Stimulated activated CD4-positive, alpha-beta T cell treated with anti-CD3 and anti-CD28 coated beads, TNF-alpha, amount 100 ng/mL, for 4 hours (primary cell): ENCODE measurements at regions not wholly inside any gene's neighbourhood (a gene's known extent, or its start where the extent isn't known, plus 50 kb on each side); places are given as distances from the start of the nearest gene placed in this dataset.
"Not testable (repeated sequence)": the region's sequence is repeated elsewhere in the genome, so short reads cannot be mapped to it uniquely, and the experiment has no call there.

Experiments
- DNase-seq, 3 experiments: peaks; one replicate each; pipeline ENCODE4 v3.0.0-alpha.2; 2020; ENCODE audit warnings: low read depth in 3 of 3

DNA sequence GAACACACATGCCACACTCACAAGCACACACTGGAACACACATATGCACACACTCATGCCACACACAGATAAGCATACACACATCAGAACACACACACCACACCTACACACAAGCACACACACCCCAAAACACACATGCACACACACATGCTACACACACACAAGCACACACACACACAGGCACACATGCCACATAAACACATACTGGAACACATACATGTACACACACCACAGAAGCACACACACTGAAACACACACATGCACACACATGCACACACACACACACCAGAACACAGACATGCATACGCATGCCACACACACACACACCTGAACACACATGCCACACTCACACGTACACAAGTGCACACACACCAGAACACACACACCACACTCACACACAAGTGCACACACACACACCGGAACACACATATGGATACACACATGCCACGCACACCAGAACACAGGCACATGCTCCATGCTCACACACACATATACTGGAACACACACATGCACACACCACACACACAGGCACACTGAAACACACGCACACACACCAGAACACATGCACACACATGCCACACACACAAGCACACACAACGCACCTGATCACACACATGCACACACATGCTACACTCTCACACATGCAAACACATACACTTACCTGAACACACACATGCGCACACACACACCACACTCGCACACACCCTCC is 78.0 kb upstream of the IRX4 start:
- no peak for DNase-seq

DNA sequence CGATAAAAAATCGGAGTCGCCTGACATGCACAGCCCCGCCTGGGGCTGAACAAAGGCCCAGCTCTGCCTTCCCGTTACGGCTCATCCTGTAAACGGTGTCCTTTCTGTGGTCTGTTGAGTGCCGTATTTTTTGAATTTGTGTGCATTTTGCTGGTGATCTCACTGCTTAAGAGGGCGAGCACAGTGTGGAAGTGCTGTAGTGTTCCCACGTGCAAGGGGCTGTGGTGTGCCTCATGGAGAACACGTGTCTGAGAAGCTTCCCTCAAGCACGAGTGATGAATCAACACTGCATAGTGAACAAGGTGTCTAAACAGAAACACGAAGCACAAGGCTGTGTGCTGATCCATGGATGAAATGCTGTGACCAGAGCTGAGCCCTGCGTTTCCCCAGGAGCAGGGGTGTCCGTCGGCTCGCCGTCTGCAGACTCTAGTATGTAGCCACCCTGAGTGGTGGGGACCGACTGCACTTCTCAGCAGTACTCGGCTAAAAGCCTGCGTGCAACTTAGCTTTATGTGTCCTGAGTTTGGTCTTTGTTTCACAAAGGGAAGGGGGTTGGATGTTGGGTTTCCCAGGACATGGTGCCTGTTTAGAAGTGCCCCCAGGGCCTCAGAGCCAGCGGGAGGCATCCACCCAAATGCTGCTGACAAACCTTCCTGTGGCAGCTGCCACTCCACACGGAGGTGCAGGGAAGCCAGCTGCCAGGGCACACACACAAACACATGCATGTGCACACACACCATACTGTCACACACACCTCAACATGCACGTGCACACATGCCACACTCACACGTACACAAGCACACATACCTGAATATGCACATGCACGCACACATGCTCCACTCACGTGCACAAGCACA is 77.2 kb upstream of the IRX4 start:
- DNase-seq = no peak

DNA sequence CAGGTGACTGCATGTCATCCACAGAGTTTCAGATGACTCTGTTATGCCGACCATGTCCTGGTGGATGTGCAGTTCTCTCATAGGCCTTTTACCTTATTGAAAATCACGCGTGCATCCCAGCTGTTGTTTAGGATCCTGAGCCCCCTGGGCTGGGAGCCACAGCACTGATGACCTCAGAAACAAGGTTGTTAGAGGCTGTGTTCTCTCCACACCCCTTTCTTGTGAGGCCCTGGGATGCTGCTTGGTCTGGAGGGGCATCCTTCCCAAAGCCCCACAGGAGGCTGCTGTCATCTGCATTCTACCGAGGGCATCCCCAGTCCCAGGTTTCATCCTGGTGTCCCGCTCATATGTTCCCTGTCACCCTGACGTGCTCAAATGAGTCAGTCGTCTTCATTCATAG is 76.5 kb upstream of the IRX4 start:
- DNase-seq = no peak

DNA sequence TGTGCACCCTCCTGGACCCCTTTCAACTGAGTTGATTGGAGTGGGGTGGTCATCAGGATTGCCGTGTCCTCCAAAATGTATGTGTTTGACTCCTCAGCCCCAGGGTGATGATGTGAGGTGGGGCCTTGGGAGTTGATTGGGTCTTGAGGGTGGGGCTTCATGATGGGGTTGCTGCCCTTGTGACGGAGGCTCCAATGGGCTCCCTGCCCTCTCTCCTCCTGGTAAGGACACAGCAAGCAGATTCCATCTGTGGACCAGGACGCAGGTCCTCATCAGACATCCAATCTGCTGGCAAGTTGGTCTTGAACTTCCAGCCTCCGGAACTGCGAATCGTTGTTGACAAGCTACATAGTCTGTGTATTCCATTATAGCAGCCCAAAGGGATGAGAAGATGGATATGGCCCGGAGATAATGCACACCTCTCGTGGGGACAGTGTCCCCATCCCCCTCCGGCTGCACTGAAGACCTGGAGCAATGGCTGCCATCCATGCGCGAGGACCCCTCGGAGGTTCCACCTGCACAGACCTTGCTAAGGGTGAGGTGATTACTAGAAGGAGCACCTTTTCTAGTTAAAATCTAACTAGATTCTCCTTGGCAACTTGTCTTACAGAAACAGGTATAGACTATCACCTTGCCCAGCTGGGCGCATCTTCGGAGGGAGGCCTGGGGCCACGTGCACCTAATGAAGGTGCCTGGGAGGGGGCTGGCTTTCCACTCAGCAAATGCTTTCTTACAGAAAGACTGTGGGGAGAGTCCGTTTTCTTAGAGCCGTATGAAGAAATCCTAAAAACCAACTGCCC is 75.7 kb upstream of the IRX4 start:
- DNase-seq = no peak

DNA sequence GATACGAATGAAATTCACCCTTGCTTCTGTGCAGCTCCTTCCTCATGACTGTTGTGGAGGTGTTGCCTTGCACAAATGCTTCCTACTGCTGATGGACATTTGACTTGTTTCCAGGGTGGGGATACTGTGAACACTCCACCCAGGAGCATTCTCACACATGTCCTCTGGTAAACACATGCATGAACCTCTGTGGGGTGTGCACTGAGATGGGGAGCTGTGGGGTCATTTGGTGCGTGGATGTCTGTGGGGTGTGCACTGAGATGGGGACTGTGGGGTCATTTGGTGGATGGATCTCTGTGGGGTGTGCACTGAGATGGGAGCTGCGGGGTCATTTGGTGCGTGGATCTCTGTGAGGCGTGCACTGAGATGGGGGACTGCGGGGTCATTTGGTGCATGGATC is 72.9 kb upstream of the IRX4 start:
- DNase-seq = no peak

DNA sequence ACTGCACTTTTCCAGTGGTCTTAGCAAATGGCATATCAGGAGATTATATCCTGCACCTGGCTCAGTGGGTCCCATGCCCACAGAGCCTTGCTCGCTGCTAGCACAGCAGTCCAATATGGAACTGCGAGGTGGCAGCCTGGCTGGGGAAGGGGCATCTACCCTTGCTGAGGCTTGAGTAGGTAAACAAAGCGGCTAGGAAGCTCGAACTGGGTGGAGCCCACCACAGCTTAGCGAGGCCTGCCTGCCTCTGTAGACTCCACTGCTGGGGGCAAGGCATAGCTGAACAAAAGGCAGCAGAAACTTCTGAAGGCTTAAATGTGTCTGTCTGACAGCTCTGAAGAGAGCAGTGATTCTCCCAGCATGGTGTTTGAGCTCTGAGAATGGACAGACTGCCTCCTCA is 71.0 kb upstream of the IRX4 start:
- DNase-seq = not testable (repeated sequence)

DNA sequence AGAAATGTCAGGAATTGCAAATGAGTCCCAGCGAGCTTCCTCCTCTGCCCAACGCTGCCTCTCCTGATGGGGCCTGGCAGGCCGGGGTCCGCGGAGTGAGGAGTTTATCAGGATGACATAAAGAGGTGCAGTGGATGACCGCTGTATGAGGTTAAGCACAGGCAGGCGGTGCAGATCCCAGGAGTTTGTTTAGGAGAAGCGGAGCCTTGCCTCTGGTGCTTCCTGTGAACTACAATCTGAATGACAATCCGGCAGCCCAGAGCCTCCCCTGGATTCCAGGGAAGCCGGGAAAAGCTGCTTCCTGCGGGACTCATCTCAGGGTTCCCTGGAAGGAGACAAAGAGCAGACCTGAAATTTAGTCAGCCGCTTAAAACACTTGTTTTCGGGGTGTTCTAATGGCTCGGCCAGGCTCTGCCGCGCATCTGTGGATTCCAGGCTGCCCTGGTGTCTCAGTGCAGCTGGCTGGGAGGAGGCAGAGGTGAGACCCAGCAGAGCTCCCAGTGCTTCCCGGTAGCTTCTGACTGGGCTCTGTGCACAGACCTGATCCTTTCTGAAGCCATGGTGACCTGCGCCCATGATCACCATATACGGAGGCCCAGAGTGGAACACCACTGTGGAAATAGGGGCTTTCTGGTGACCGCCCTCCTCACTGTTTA is 69.8 kb upstream of the IRX4 start:
- DNase-seq = no peak

DNA sequence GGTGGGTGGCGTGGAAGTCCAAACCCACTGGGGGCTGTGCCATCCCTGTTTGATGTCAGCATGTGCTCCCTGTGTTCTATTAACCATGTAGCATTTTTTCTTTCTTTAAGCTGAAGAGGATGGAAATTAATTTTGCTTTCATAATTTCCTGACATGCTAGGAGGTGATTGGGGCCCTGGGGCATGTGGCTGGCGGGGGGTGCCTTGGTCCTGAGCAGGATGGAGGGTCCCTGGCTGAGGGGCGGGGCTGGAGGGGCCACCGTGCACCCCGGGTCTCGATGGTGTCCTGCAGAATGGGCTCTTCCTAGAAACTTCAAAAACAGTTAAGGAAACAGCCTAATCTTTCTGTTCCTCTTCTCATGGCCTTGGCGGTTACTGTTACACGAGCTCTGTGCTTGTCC is 69.3 kb upstream of the IRX4 start:
- DNase-seq = no peak

DNA sequence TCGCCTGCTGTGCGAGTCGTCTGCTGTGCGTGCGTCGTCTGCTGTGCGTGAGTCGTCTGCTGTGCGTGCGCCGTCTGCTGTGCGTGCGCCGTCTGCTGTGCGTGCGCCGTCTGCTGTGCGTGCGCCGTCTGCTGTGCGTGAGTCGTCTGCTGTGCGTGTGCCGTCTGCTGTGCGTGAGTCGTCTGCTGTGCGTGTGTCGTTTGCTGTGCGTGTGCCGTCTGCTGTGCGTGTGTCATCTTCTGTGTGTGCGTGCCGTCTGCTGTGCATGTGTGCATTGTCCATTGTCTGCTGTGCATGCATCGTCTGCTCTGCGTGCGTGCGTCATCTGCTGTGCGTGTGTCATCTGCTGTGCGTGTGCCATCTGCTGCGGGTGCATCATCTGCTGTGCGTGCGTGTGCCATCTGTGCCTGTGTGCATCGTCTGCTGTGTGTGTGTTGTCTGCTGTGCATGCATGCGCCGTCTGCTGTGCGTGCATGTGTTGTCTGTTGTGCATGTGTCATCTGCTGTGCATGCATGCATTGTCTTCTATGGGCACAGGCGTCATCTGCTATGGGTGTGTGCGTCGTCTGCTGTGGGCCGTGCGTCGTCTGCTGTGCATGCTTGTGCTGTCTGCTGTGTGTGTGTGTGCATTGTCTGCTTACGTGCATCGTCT is 68.6 kb upstream of the IRX4 start:
- no peak for DNase-seq

DNA sequence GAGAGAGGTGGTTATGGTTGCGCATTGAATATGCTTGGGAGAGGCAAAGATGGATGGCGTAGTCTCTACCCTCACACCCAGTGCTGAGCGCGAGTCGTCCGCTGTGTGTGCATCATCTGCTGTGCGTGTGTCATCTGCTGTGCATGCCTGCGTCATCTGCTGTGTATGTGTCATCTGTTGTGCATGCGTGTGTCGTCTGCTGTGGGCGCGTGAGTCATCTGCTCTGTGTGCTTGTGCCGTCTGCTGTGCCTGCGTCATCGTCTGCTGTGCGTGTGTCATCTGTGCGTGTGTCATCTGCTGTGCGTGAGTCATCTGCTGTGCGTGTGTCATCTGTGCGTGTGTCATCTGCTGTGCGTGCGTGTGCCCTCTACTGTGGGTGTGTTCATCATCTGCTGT is 68.0 kb upstream of the IRX4 start:
- DNase-seq = no peak

DNA sequence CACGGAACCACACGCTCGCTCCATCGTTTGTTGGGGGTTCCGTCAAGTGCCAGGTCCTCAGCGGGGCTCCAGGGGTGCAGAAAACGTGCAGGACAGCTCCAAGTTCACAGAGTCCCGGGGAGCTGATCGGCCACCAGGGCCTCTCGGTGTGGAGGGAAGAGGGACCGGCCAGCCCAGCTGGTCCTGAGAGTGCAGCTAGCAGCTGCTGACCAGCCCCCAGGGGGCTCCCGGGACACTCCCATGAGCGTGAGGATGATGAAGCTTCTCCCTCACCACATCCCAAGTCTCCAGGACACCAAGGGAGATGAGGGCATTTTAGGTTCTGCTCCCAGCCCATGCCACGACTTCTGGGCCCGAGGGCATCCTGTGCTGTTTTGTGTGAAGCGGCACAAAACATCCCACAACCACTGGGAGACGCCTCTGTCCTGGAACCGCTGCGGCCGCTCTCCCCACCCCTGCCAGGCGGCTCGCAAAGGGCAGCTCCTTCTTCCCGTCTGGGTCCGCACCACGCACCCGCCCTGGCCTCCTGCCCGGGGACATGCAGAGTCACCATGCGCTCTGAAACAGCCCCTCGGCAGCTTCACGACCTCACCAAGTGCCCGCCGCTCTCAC is 67.5 kb upstream of the IRX4 start:
- no peak for DNase-seq

DNA sequence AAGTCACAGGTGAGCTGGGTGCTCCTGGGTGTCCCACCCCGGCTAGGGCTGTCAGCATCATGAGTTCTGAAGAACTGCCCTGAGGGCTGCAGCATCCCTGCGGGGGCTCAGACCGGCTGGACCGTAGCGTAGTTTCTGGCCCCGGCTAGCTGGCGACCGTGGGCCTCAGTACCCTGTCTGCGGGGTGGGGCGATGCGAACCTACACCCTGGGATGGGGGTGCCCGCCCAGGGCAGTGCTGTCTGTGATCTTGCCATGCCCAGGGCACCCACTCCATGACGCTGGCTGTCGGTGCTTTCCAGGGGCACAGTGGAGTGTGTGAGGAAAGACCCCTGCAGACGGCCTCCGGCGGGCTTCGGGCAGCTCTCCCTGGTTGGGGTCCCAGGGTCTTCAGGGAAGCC is 66.5 kb upstream of the IRX4 start:
- DNase-seq = no peak

DNA sequence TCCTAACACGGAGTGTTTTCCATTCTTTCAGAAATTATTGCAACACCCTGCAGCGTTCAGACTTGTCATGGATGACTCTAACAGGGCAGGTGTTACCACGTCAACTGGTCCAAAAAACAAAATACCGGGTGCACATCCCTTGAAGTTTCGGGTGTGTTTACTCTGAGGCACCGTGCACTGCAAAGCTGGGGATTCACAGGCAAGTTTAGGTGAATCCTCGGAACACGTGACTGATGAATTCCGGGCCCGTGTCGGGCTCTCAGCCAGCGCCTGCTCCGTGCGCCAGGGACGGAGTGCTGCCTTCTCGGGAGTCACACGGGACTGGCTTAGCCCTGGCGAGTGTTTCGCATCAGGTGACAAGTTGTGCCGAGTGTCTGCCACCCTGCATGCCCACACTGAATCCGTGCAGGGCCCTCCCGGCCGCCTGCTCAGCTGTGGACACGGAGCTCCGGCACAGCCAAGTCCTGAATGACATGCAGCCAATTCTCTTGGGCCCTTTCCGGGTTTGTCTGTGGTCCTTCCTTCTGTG is 66.0 kb upstream of the IRX4 start:
- DNase-seq = no peak

DNA sequence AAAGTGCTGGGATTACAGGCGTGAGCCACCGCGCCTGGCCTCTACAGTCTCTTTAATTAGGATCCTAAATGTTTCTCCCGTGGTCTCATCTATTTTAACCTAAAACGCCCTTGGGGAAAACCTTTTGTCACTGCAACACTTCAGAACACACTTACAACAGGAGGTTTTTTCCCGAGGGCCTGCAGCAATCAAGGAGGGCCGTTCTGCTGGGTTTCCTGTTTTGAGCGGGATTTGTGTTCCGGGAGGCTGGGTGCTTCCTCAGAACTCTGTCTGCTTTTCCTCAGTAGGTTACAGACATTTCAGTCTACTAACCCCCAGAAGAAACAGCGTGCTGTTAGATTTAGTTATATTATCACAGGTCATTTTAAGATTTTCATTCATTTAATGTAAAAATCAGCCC is 65.4 kb upstream of the IRX4 start:
- DNase-seq = no peak

DNA sequence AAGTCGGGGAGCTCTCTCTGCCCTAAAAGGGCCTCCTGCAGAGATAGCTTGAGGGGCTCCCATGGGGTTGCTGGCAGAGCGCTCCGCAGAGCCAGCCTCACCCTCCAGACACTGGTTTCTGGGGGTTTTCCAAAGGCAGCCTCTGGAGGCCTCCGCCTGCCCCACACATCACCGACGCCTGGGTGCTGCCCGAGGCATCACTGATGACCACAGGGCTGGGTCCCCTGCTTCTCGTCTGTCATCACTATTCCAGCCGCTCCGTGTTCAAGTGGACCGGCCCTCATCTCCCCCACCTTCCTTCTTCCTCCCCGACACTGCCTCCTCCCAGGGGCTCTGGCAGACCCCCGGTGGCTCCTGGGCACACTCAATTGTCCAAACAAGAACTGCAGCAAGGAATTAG is 64.1 kb upstream of the IRX4 start:
- DNase-seq = no peak

DNA sequence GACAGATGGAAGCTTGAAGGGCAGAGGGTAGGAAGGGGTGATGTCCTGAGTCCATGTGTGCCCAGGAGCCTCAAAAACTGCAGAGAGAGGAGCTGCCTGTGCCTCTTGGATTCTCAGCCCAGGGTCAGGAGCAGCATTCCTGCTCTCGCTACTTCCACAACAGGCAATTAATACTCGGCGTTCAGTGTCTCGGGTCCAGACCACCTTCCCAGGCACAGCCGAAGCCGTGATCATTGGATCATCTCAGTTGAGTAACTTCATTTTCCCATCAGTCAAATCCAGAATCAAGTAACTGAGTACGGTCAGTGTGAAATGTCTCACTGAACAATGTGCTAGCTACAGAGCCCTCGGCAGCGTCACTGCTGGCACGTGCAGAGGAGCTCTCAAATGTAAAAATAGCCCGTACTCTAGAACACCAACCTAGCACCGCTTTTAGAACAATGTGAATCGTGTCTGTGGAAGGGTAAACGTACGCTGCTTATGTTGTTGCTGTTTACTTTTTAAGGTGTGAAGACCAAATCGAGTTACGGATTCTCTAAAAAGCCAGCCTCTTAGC is 63.5 kb upstream of the IRX4 start:
- no peak for DNase-seq

DNA sequence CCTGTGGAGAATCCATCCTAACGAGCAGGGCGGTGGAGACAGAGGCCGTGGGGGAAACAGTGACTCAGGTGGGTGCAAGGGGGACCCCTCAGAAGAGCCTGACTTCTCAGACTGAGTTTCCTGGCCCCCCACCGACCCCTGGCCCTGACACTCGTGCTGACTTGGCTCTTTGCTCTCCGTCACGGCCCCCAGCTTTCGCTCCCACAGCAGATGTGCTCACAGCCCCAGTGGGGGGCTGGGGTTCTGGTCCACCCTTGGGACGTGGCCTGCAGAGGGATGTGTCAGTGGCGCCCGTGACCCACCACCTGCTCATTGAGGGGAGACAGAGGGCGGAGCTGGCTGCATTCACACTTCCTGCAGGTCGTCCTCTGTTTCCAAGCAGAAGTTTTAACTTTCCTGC is 62.9 kb upstream of the IRX4 start:
- DNase-seq = no peak

DNA sequence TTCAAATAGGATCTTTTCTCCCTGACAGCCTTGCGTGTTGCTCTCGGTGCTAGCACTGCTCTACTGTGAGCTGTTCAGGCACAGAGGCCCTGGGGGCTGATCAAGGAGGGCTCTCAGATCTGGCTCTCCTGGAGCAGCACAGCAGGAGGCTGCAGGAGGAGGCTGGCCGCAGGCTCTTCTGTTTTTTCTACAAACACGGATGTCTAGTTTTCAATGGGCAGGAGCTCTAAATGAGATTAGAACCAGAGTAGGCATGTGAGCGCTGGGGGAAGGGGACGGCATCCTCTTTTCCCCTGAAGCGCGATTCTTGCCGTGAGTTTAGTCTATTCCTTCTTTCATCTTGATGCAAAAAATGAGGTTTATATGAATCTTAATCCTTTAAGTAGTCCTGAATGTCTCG is 61.7 kb upstream of the IRX4 start:
- DNase-seq = no peak

DNA sequence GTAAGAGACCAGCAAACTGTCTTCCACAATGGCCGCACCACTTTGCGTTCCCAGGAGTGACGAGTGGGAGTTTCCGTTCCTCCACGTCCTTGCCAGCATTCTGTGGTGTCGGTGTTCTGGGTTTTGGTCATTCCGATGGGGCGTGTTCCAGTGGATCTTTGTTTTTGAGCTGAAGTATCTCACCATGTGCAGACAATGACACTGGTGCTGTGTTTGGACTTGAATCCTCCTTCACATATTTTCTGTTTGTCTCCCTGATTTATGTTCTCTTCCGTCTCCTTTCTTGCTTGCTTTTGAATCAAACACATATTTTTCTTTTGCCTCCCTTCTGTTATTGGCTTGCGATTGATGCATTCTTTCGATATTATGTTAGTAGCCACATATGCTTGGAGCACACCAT is 60.8 kb upstream of the IRX4 start:
- no peak for DNase-seq

DNA sequence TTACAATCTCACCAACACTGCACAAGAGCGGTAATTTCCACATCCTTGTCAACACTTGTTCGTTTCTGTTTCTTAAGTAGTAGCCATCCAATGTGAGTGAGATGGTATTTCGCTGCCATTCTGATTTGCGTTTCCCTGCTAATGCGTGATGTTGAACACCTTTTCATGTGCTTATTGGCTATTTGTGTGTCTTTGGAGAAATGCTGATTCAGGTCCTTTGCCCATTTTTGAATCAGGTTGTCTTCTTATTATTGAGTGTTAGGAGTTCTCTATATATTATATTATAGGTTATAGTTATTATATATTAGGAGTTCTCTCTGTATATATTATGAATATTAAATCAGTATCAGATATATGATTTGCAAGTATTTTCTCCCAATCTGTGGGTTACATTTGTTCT is 59.9 kb upstream of the IRX4 start:
- DNase-seq = no peak

DNA sequence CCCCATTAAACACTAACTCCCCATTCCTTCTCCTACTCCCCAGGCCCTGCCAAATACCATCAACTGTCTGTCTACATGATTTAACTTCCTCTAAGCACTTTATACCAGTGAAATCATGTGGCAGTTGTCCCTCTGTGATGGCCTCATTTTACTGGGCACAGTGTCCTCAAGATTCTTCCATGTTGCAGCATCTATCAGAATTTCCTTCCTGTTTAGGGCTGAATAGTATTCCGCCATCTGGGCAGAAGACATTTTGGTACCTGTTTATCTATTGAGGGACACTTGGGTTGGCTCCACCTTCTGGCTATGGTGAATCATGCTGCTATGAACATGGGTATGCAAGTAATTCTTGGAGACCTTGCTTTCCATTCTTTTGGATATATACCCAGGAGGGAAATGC is 59.4 kb upstream of the IRX4 start:
- DNase-seq = no peak
